HepG2 (cell line): ENCODE measurements at regions not wholly inside any gene's neighbourhood (a gene's known extent, or its start where the extent isn't known, plus 50 kb on each side); places are given as distances from the start of the nearest gene placed in this dataset.

Source experiments
- ZNF382 ChIP-seq: sonication (generic); formaldehyde crosslinking; IDR thresholded peaks from 2 replicates; pipeline ENCODE4 v1.5.0; 2020; ENCODE audit warnings: missing genetic modification reagents, mild to moderate bottlenecking, borderline replicate concordance
- ZNF563 ChIP-seq: sonication (generic); formaldehyde crosslinking; IDR thresholded peaks from 2 replicates; pipeline ENCODE4 v1.8.0; 2022; ENCODE audit warnings: mild to moderate bottlenecking, moderate library complexity, missing genetic modification reagents
- ZNF569 ChIP-seq: sonication (generic); formaldehyde crosslinking; IDR thresholded peaks from 2 replicates; pipeline ENCODE4 v1.5.0; 2020; ENCODE audit warnings: mild to moderate bottlenecking, missing genetic modification reagents, moderate library complexity, borderline replicate concordance

DNA sequence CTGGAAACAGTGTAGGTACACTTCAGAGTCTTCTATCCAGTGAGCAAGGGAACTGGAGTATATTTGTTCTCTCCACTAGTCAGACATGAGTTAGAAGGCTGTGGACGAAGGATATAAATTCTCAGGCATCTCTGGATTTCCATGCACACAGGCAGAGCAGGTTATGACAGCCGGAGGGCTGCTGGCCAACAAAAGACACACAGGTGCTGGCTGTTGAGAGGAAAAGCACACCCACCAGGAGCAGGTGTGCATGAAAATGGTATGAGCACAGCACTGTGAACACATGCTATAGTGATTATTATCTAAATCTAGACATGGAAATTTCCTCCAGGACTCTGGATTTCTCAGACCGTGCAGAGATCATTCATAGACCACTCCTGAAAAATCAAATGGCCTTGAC lies 444.7 kb upstream of the RPS6KA3 start:
- TF ChIP-seq ZNF382 (no peak), ZNF563 (no peak), ZNF569 (CRISPR knock-in tag) (no peak)
